Neutrophil (primary cell): ENCODE measurements at regions not wholly inside any gene's neighbourhood (a gene's known extent, or its start where the extent isn't known, plus 50 kb on each side); places are given as distances from the start of the nearest gene placed in this dataset.

Experiments used
- H3K27ac ChIP-seq: fragments of 200-600 bp; sonication (generic); 2 replicates; pipeline ENCODE4 v1.5.1; 2016; ENCODE audit warnings: mild to moderate bottlenecking, moderate library complexity
- H3K27me3 ChIP-seq: fragments of 200-600 bp; sonication (generic); 2 replicates; pipeline ENCODE4 v1.6.0; 2016; ENCODE audit warnings: mild to moderate bottlenecking
- H3K36me3 ChIP-seq: fragments of 200-600 bp; sonication (generic); 2 replicates; pipeline ENCODE4 v1.5.1; 2017
- H3K4me1 ChIP-seq, 2 experiments: fragments of 200-600 bp in 1 of 2; sonication (generic) in 1 of 2; 1 replicate in 1 of 2; 2 replicates in 1 of 2; pipeline versions ENCODE4 v1.5.1 to v1.6.1; 2013 to 2016; ENCODE audit warnings: low read depth in 1 of 2, low read length in 1 of 2, mild to moderate bottlenecking in 1 of 2, moderate library complexity in 1 of 2; ENCODE audit not compliant: control insufficient read depth in 1 of 2, insufficient read depth in 1 of 2
- H3K4me3 ChIP-seq, 2 experiments: fragments of 200-600 bp in 1 of 2; sonication (generic) in 1 of 2; 1 replicate in 1 of 2; 2 replicates in 1 of 2; pipeline ENCODE4 v1.5.1; 2013 to 2016; ENCODE audit warnings: low read depth in 1 of 2, low read length in 1 of 2, mild to moderate bottlenecking in 1 of 2, moderate library complexity in 1 of 2
- H3K9me3 ChIP-seq: fragments of 200-600 bp; sonication (generic); 2 replicates; pipeline ENCODE4 v1.5.1; 2016
- TF ChIP-seq, protein P1 (sequence below): fragments of 200-600 bp; sonication (generic); IDR thresholded peaks from 2 replicates; pipeline ENCODE4 v1.5.1; 2016; ENCODE audit warnings: antibody characterized with exemption

DNA sequence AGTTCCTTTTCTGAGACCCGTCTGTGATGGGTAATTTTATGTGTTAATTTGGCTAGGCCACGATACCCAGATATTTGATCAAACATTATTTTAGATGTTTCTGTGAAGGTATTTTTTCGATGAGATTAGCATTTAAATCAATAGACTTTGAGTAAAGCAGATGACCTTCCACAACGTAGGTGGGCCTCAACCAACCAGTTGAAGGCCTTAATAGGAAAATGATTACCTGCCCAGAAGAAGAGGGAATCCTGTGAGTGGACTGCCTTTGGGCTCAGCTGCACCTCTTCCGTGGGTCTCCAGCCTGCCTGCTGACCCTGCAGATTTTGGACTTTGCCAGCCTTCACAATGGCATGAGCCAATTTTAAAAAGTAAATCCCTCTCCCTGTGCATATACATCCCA is 61.6 kb upstream of the WSB1 start:
- Histone ChIP-seq H3K36me3 (no peaks in the 10 kb centered on the region), H3K27me3 (no peaks in the 10 kb centered on the region), H3K9me3 (no peaks in the 10 kb centered on the region), H3K4me1 (peaks cover 6 to 16% of the 10 kb centered on the region in 2 experiments), H3K4me3 (no peak overlapping the region), H3K27ac (no peak overlapping the region)
- TF ChIP-seq, protein P1, sequence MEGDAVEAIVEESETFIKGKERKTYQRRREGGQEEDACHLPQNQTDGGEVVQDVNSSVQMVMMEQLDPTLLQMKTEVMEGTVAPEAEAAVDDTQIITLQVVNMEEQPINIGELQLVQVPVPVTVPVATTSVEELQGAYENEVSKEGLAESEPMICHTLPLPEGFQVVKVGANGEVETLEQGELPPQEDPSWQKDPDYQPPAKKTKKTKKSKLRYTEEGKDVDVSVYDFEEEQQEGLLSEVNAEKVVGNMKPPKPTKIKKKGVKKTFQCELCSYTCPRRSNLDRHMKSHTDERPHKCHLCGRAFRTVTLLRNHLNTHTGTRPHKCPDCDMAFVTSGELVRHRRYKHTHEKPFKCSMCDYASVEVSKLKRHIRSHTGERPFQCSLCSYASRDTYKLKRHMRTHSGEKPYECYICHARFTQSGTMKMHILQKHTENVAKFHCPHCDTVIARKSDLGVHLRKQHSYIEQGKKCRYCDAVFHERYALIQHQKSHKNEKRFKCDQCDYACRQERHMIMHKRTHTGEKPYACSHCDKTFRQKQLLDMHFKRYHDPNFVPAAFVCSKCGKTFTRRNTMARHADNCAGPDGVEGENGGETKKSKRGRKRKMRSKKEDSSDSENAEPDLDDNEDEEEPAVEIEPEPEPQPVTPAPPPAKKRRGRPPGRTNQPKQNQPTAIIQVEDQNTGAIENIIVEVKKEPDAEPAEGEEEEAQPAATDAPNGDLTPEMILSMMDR = no peak

DNA sequence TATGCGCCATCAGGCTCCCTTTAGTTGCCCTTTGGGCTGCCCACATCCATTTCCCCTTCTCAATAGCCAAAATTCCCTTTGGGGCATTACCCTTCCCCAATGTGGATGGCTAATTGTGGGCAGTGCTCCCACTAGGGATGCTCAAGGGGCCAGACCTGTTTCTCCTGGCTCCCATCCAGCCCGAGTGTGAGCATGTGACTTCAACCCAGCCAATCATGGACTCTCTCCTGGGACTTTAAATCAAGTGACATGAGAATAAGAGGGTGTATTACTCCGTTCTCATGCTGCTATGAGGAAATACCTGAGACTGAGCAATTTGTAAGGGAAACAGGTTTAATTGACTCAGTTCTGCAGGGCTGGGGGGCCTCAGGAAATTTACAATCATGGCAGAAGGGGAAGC is 60.9 kb upstream of the WSB1 start:
- H3K9me3 ChIP-seq = no peaks in the 10 kb centered on the region
- no peaks in the 10 kb centered on the region for H3K36me3 ChIP-seq

GRCh38 chr17:27233776-27234175 is 60.1 kb upstream of the WSB1 start:
- Histone ChIP-seq H3K36me3 (no peaks in the 10 kb centered on the region), H3K4me1 (peaks cover 7 to 18% of the 10 kb centered on the region in 2 experiments), H3K27ac (no peak overlapping the region), H3K27me3 (no peaks in the 10 kb centered on the region), H3K9me3 (no peaks in the 10 kb centered on the region), H3K4me3 (no peak overlapping the region)
- TF ChIP-seq, protein P1 = no peak

More for the DNA sequence above, 60.9 kb upstream of the WSB1 start:
- no peaks in the 10 kb centered on the region for H3K27me3 ChIP-seq
- peaks cover 6 to 16% of the 10 kb centered on the region in 2 experiments for H3K4me1 ChIP-seq
- H3K27ac ChIP-seq = no peak overlapping the region
- TF ChIP-seq, protein P1 = no peak
- H3K4me3 ChIP-seq = no peak overlapping the region

DNA sequence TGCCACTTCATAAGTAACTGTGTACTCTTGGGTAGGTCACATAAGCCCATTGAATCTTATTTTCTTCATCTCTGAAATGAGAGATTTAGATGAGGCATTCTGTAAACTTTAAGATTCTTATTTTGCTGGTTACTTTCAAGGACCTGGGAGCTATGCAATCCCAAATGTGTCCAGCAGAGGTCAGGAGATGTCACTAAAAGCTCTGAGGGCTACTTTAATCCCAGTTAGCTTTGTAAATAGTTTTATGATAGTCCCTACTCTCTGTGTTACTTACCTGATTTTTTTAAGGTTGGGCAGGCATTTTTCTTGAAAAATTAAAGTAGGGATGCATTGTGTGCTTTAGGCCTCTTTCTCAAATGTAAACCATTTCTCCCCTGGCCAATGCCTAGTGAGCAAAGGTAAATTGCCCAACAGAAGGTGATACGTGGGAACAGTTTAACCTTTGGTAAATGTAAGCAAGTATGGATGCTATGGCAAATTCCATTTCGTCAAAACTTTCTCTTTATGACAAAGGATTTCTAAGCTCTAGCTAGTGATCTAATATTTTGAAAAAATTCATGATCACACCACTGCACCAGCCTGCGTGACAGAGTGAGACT is 57.1 kb upstream of the WSB1 start:
- H3K36me3 ChIP-seq = no peaks in the 10 kb centered on the region
- no peak overlapping the region for H3K27ac ChIP-seq

DNA sequence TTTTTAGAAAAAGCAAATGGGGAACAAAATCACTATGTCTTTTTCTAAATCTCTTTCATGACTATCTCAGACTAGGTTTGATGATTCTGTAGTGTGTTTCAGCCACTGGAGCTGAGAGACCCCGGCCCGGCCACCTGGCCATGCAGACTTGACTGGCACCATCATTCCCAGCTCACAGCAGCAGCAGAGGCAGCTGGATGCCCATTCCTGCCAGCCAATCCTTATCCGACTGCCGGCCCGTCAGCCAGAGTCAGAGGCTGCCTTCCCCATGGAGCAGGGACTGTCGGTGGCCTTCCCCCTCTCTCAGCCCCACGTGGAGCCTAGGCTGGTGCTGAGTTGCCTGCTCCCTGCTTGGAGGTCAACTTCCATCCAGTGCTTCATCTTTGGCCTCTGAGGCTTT is 56.0 kb upstream of the WSB1 start:
- TF ChIP-seq, protein P1 = no peak
- Histone ChIP-seq H3K27me3 (no peaks in the 10 kb centered on the region), H3K27ac (no peak overlapping the region), H3K9me3 (no peaks in the 10 kb centered on the region), H3K4me1 (peaks cover 29 to 41% of the 10 kb centered on the region in 2 experiments), H3K36me3 (no peaks in the 10 kb centered on the region), H3K4me3 (no peak overlapping the region)

More for the DNA sequence above, 57.1 kb upstream of the WSB1 start:
- Histone ChIP-seq H3K9me3 (no peaks in the 10 kb centered on the region), H3K4me3 (no peak overlapping the region), H3K27me3 (no peaks in the 10 kb centered on the region), H3K4me1 (peaks cover 20 to 32% of the 10 kb centered on the region in 2 experiments)
- TF ChIP-seq, protein P1 = peak; percentile 93
